NCI-H1694 treated with DMSO at 0.1 percent for 48 hours (cell line): ENCODE measurements at regions not wholly inside any gene's neighbourhood (a gene's known extent, or its start where the extent isn't known, plus 50 kb on each side); places are given as distances from the start of the nearest gene placed in this dataset.

ENCODE experiments used
- DNase-seq: peaks from one replicate; lab custom pipeline; 2025; lab: John Stamatoyannopoulos, UW

- DNase-seq, result no peak
These were observed 469.5 kb downstream of the VRK1 start for GRCh38 chr14:97266653-97267052.

GRCh38 chr14:97267509-97267908 lies 470.3 kb downstream of the VRK1 start:
- DNase-seq, result no peak

GRCh38 chr14:97268097-97268496 lies 470.9 kb downstream of the VRK1 start:
- DNase-seq, result no peak

- DNase-seq, result no peak
These were observed 473.1 kb downstream of the VRK1 start for GRCh38 chr14:97270308-97270707.

- no peak for DNase-seq
These were observed 474.3 kb downstream of the VRK1 start for GRCh38 chr14:97271451-97271960.

- no peak for DNase-seq
These were observed 476.4 kb downstream of the VRK1 start for GRCh38 chr14:97273540-97273939.

- no peak for DNase-seq
These were observed 477.4 kb downstream of the VRK1 start for GRCh38 chr14:97274626-97275025.

GRCh38 chr14:97275276-97275675 lies 478.1 kb downstream of the VRK1 start:
- no peak for DNase-seq

- no peak for DNase-seq
These were observed 479.4 kb downstream of the VRK1 start for GRCh38 chr14:97276573-97276972.

GRCh38 chr14:97277711-97278110 lies 480.5 kb downstream of the VRK1 start:
- no peak for DNase-seq

GRCh38 chr14:97280526-97280925 lies 483.3 kb downstream of the VRK1 start:
- DNase-seq, result no peak

- no peak for DNase-seq
These were observed 484.6 kb downstream of the VRK1 start for GRCh38 chr14:97281741-97282140.

- DNase-seq, result no peak
These were observed 485.2 kb downstream of the VRK1 start for GRCh38 chr14:97282210-97283004.

- no peak for DNase-seq
These were observed 485.8 kb downstream of the VRK1 start for GRCh38 chr14:97283005-97283403.

- no peak for DNase-seq
These were observed 486.2 kb downstream of the VRK1 start for GRCh38 chr14:97283426-97283825.

GRCh38 chr14:97283841-97284240 lies 486.7 kb downstream of the VRK1 start:
- DNase-seq, result no peak

GRCh38 chr14:97287956-97288355 lies 490.8 kb downstream of the VRK1 start:
- DNase-seq, result no peak

- DNase-seq, result no peak
These were observed 492.9 kb downstream of the VRK1 start for GRCh38 chr14:97290065-97290464.

- no peak for DNase-seq
These were observed 493.8 kb downstream of the VRK1 start for GRCh38 chr14:97290977-97291376.

- no peak for DNase-seq
These were observed 496.5 kb downstream of the VRK1 start for GRCh38 chr14:97293659-97294058.

- no peak for DNase-seq
These were observed 498.0 kb downstream of the VRK1 start for GRCh38 chr14:97295108-97295710.

- no peak for DNase-seq
These were observed 499.0 kb downstream of the VRK1 start for GRCh38 chr14:97296176-97296575.

- no peak for DNase-seq
These were observed 499.9 kb downstream of the VRK1 start for GRCh38 chr14:97297100-97297499.

- peak; percentile 20 for DNase-seq
These were observed 501.1 kb downstream of the VRK1 start for GRCh38 chr14:97298331-97298730.
